GM21526 (cell line): ENCODE measurements at regions not wholly inside any gene's neighbourhood (a gene's known extent, or its start where the extent isn't known, plus 50 kb on each side); places are given as distances from the start of the nearest gene placed in this dataset.

Experiments
- ATAC-seq: cut with Tn5 transposase; IDR thresholded peaks from one replicate; pipeline ENCODE4 v1.9.1; 2021; ENCODE audit warnings: moderate library complexity; ENCODE audit not compliant: unreplicated experiment, low FRiP score

DNA sequence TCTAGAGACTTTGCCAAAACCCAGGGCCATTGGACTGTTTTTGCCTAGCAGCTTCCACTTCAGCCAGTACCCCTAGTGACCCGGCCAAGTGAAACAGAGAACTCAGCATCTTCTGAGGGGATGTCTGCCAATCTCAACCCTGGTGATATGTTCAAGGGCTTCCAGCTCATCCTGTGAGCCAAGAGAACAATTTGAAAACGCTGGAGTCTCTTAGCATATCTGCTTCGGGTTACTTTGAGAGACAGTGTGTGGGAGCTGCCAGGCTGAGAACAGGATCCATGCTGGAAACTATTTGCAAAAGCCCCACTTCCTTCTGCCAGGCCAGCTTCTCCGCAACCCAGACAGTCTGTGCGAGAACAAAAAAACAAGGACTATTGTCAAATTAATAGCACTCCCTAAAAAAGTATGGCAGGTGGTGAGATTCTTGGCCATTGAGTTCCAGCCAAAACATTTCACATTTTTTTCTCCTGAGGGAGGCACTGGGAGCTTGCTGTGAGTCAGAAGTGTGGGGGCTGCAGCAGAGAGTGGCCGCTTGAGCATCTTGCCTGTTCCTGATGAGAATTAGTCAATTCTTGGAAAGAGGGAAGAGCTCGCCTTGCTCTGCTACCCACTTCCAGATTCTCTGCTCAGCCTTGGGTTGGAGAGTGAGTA is 395.6 kb upstream of the TRIB2 start:
- ATAC-seq = no peak

DNA sequence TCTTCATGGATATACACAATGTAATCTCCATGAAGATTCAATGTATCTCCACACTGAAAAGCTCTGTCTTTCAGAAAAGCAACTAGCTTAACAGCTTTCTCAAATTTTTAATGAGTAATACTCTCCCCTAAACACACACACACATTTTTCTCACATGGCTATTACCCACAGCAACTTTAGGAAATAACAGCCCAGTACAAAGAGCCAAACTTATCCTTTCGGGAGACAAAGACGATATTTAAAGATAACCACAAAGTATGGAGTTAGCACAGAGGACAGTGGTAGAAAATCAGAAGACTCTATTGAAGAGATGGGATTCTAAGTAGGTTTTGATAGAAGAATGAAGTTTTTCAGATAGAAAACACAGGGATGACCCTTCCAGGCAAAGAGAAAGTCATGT is 394.9 kb upstream of the TRIB2 start:
- no peak for ATAC-seq

- no peak for ATAC-seq
Observed at GRCh38 chr2:12325806-12326205, 390.9 kb upstream of the TRIB2 start.

DNA sequence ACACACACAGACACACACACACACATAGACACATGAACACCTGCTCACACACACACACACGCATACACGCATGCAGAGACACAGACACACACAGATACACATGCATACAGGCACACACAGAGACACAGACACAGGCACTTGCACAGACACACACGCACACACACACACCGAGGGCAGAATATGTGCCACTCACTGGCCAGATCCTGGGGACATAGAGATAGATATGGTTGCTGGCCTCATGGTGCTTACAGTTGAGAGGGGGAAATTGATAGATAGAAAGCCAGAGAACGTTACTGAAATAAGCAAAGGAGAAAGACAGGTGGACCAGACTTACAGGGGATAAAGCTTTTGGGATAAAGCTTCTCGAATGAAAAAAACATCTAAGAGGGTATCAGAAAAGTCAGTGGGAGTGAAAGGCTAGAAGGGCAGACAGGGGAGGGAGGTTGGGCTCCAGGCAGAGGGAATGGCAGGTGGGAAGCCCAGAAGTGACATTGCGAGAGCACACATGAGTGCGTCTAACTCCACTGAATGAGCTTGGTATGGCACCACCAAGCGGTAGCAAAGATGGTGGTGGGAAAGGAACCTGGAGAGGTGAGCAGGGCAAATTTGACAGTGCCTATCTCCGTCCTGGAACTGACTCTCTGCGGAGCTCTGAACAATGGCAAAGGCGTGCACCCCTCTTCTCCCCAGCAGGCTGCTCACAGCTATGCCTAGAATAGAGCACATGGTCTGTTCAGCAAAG is 390.1 kb upstream of the TRIB2 start:
- no peak for ATAC-seq

DNA sequence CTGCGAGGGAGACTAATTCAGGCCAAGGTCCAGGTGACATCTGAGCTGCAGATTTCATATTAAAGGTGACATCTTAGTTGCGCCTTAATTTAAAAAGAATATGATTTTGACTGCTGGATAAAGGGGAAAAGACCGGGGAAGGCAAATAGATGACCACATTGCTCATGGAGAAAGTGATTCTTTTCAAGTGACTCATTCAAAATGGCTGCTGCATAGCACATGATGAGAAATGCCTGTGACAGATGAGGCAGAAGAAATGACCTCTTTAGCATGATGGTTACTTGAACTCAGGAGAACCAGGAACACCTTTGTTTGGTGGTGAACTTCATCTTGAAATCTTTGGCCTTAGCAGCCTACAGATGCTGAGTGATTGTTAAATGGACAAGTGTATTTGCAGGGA is 385.8 kb upstream of the TRIB2 start:
- no peak for ATAC-seq

- ATAC-seq = no peak
Observed at GRCh38 chr2:12331698-12332097, 385.0 kb upstream of the TRIB2 start.

- ATAC-seq = no peak
Observed at GRCh38 chr2:12333293-12333692, 383.4 kb upstream of the TRIB2 start.

- ATAC-seq = no peak
Observed at GRCh38 chr2:12334412-12334966, 382.2 kb upstream of the TRIB2 start.

- no peak for ATAC-seq
Observed at GRCh38 chr2:12335131-12335530, 381.6 kb upstream of the TRIB2 start.

GRCh38 chr2:12335995-12336394 is 380.7 kb upstream of the TRIB2 start:
- no peak for ATAC-seq

DNA sequence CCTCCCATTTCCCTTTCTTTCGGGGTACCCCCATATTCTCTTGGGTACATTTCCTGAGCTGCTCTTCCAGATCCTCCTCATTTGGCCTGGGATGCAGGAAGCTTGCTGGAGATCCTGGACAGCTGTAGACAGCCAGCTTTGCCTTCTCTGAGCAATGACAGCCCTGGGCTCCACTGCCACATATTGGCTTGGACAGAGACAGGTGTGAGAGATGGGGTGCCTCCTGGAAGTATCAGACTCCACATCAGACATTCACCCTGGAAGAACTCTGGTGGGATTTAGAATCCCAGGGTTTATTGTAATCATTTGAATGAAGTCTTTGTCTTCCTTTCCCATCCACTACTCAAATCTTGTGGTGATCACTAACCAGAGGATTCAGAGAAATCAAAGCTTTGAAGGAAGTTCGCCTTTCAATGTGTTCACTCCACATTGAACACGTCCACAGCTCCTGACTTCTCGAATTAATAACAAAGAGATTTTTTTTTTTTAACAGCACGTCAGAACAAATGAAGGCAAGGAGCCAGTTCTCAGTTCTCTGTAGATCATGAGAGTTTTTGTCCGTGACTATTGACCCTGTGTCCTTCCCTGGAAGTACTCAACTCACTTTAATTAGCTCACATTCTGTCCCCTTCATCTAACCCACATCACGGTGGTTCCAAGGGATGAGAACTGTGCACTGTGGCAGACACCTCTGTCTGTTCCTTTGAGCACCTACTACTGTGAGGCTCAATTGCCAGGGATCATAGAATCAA is 377.6 kb upstream of the TRIB2 start:
- ATAC-seq = no peak

DNA sequence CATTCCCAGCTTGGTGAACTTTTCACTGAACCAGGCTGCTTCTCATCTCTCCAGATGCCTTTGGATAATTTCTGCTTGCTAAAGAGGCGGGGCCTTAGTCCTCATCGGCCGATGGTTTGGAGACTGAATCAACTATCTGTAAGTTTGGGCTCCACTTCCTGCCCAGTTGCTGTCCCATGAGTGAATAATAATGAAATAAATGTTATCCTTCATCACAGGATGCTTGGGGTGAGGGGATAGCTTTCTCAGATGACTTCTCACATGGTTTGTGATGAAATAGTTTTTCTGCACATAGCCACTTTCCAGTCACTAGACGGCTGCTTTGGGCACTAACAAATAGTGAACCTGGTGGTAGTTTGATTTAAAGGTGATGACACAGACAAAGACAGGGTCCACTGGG is 376.6 kb upstream of the TRIB2 start:
- no peak for ATAC-seq

DNA sequence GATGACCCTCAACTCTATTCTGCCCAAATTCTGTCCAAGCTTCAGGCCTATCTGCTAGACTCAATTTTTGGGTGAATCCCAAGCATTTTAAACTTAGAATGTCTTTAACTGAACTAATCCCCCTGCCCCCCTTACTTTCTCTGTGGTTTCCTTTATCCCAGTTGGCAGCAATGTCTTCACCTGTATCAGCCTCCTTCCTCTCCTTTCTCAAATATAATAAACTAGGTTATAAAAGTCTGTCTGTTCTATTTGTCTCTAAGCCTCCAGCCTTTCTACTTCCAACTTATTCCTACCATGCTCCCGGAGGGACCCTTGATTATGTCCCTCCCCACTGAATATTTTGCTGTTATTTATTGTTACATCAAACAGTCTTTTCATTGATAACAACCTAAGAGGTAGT is 375.5 kb upstream of the TRIB2 start:
- no peak for ATAC-seq

DNA sequence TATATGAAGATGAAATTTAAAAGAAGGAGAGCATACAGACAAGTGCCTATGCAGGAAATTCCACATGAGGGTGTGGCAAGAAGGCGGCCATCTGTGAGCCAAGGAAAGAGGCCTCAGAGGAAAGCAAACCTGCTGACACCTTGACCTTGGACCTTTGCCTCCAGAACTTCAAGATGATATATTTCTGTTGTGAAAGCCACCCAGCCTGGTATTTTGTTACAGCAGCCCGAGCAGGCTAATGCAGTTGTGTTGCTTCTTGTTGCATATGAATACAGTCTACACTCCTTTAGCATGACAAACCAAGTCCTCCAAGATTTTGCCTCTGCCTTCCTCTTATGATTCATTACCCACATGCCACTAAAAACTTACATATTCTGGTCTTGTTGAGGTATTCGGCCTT is 374.8 kb upstream of the TRIB2 start:
- ATAC-seq = no peak

GRCh38 chr2:12343141-12343540 is 373.6 kb upstream of the TRIB2 start:
- no peak for ATAC-seq

- ATAC-seq = no peak
Observed at GRCh38 chr2:12347066-12347493, 369.7 kb upstream of the TRIB2 start.

DNA sequence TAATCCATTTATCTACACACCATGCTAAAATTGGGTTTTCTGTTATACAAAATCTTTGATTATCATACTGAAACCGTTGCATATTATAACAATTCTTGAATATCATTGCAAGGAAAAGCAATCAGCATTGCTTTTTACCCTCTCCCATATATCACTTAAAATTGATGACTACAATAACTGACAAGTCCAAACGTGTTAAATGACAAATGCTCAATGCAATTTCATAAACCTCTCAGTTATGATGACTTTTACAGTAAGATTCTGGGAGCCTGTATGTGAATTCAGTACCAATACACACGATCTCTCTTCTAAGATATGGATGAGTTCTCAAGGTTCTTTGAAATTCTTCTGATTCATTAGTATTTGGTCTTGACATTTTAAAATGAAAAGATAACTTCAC is 368.5 kb upstream of the TRIB2 start:
- ATAC-seq = no peak

DNA sequence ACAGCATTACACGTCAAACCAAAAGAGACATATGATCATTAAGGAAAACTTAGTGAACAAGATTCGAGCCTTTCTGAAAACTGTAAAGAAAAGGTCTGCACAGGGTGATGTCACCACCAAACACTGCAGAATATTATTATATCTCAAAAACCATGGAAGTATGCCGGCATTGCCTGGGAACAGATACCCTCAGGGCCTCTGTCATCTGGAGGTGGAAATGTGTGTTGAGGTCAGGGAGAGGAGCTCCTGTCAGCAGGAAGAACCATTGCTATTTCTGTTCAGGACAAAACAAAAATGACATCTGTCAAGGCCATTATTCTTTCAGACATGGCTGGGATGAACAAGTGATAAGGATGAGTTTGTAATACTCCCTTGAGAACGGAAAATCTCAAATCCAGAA is 365.9 kb upstream of the TRIB2 start:
- no peak for ATAC-seq

GRCh38 chr2:12352889-12353288 is 363.8 kb upstream of the TRIB2 start:
- ATAC-seq = no peak

GRCh38 chr2:12361506-12361905 is 355.2 kb upstream of the TRIB2 start:
- no peak for ATAC-seq

- no peak for ATAC-seq
Observed at GRCh38 chr2:12363138-12363537, 353.6 kb upstream of the TRIB2 start.
